NCI-H128 (cell line): ENCODE measurements at regions not wholly inside any gene's neighbourhood (a gene's known extent, or its start where the extent isn't known, plus 50 kb on each side); places are given as distances from the start of the nearest gene placed in this dataset.

Experiments
- DNase-seq: peaks from one replicate; lab custom pipeline; 2025; ENCODE audit not compliant: unreplicated experiment; lab: John Stamatoyannopoulos, UW

GRCh38 chr1:106480629-106481028 lies 575.8 kb upstream of the PRMT6 start:
- DNase-seq, result no peak

- DNase-seq, result no peak
Measured at GRCh38 chr1:106492880-106493279, 563.6 kb upstream of the PRMT6 start.

GRCh38 chr1:106494646-106495045 lies 561.8 kb upstream of the PRMT6 start:
- no peak for DNase-seq

GRCh38 chr1:106498238-106498637 lies 558.2 kb upstream of the PRMT6 start:
- no peak for DNase-seq

GRCh38 chr1:106502659-106503058 lies 553.8 kb upstream of the PRMT6 start:
- no peak for DNase-seq

- DNase-seq, result peak; percentile 21
Measured at GRCh38 chr1:106515375-106515774, 541.1 kb upstream of the PRMT6 start.

GRCh38 chr1:106517224-106517623 lies 539.2 kb upstream of the PRMT6 start:
- DNase-seq, result no peak

GRCh38 chr1:106523497-106523896 lies 533.0 kb upstream of the PRMT6 start:
- no peak for DNase-seq

GRCh38 chr1:106524631-106525030 lies 531.8 kb upstream of the PRMT6 start:
- no peak for DNase-seq

GRCh38 chr1:106526650-106527049 lies 529.8 kb upstream of the PRMT6 start:
- no peak for DNase-seq

GRCh38 chr1:106534612-106535011 lies 521.9 kb upstream of the PRMT6 start:
- DNase-seq, result no peak

- DNase-seq, result no peak
Measured at GRCh38 chr1:106536741-106537140, 519.7 kb upstream of the PRMT6 start.

- no peak for DNase-seq
Measured at GRCh38 chr1:106548726-106549125, 507.7 kb upstream of the PRMT6 start.

- DNase-seq, result no peak
Measured at GRCh38 chr1:106554294-106554693, 502.2 kb upstream of the PRMT6 start.

GRCh38 chr1:106555571-106555970 lies 500.9 kb upstream of the PRMT6 start:
- no peak for DNase-seq

GRCh38 chr1:106564192-106564591 lies 492.3 kb upstream of the PRMT6 start:
- no peak for DNase-seq

GRCh38 chr1:106568201-106568974 lies 488.1 kb upstream of the PRMT6 start:
- DNase-seq, result no peak

GRCh38 chr1:106571109-106571508 lies 485.4 kb upstream of the PRMT6 start:
- no peak for DNase-seq

- DNase-seq, result no peak
Measured at GRCh38 chr1:106584107-106584506, 472.4 kb upstream of the PRMT6 start.

- DNase-seq, result no peak
Measured at GRCh38 chr1:106584676-106585075, 471.8 kb upstream of the PRMT6 start.

GRCh38 chr1:106600626-106601025 lies 455.8 kb upstream of the PRMT6 start:
- no peak for DNase-seq

- DNase-seq, result no peak
Measured at GRCh38 chr1:106603616-106604015, 452.9 kb upstream of the PRMT6 start.

- no peak for DNase-seq
Measured at GRCh38 chr1:106608841-106609240, 447.6 kb upstream of the PRMT6 start.
